GM12864 (cell line): ENCODE measurements at regions not wholly inside any gene's neighbourhood (a gene's known extent, or its start where the extent isn't known, plus 50 kb on each side); places are given as distances from the start of the nearest gene placed in this dataset.

Source experiments
- DNase-seq: peaks from one replicate; pipeline ENCODE4 v3.0.0-alpha.2; 2011; ENCODE audit warnings: low read depth
- H3K4me3 ChIP-seq: 2 replicates; pipeline ENCODE4 v1.5.1; 2011; ENCODE audit warnings: mild to moderate bottlenecking, low read depth, low read length, control low read depth
- CTCF ChIP-seq: IDR thresholded peaks from 2 replicates; pipeline ENCODE4 v1.5.1; 2011; ENCODE audit warnings: low read depth, mild to moderate bottlenecking, moderate library complexity, low read length, control low read depth, inconsistent platforms; ENCODE audit errors: missing control alignments

DNA sequence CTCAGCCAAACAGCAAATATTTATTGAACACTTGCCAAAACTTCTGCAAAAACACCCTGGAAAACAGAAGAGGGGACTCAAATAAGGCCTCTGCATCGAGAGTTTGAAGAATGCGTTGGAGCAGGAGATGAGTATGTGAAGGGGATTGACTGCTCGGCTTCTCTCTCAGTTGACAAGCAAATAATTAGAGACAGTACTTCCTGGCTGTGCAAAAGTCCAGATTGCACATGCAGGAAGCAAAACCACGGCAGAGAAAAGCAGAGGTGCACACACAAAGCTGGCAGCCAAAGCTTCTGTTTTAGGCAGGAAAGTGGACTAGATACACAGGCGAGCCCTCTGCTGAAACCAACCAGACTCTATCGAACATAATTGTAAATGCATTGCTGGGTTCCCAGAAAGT, 343.6 kb upstream of the MGMT start:
- TF ChIP-seq CTCF: no peak
- DNase-seq: no peak
- no peak overlapping the region for H3K4me3 ChIP-seq

- no peak for TF ChIP-seq CTCF
- no peak overlapping the region for H3K4me3 ChIP-seq
- DNase-seq: no peak
Measured at GRCh38 chr10:129126982-129127381, 340.1 kb upstream of the MGMT start.

DNA sequence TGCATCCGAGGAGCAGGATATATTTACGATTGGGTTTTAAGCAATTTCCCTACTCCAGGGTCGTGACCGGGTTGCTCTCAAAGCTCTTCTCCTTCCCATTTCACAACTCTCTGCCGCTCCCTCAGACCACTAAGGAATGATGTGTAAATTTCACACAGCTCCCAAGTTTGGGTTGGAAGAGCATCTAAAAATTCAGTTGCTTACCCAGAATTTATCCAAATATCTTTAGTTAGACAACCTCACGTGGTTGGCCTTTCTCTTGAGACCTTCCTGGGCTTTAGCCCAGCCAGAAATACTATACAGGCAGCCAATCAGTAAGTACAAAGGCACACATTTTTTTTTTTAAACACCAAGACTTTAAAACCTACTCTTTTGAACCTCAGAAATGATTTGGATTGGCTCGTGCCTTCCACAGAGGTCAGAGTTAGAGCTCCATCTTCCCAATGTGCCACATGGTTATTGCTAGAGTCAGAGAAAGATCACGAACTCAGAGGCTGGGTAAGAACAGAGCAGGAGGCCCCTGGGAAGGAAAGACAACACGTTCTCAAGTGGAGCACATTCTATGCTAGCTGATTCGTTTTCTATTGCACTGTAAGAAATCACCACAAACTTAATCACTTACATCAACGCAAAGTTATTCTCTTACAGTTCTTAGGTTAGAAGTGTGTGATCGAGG, 335.4 kb upstream of the MGMT start:
- no peak for DNase-seq
- TF ChIP-seq CTCF: no peak
- no peak overlapping the region for H3K4me3 ChIP-seq

DNA sequence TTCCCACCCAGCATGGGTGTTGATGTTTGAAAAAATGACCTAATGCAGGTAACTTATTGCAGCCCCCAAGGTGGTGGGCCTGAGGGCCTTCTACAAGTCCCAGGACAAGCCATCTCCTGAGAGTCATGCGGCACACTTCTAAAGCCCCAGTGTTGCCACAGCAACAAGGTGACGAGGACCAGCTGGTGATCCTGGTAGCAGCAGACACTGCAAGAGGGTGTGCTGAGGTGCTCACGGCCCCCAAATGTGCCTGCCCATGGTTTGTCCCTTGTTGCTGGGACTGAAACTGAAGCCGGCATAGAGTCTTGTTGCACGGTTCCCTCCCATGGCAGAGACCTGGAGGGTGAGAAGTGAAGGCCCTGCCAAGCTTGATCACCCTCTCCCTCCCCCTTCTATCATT, 333.2 kb upstream of the MGMT start:
- H3K4me3 ChIP-seq: no peak overlapping the region
- TF ChIP-seq CTCF: no peak
- DNase-seq: no peak

GRCh38 chr10:129134371-129134770, 332.7 kb upstream of the MGMT start:
- no peak for TF ChIP-seq CTCF
- DNase-seq: no peak
- H3K4me3 ChIP-seq: no peak overlapping the region

- no peak overlapping the region for H3K4me3 ChIP-seq
- TF ChIP-seq CTCF: no peak
- DNase-seq: no peak
Measured at GRCh38 chr10:129135624-129136023, 331.4 kb upstream of the MGMT start.

DNA sequence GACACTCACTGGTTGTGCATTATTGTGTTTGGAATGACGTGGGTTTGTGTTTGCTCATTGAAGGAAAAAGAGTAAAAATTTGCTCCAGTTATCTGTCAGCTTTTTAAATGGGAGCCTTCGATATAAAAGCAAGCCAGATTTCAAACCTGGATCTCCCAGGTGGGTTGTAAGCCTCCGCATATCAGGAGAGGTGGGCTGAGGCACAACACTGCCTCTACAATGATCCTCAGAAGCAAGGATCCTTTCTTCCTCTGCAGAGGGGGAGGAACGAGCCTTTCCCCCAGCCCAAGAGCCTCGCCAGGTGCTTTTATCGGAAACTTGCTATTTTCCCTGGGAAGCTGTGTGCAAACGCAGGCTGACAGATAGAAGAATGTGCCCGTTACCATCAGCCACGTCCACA, 331.0 kb upstream of the MGMT start:
- no peak overlapping the region for H3K4me3 ChIP-seq
- DNase-seq: no peak
- TF ChIP-seq CTCF: no peak
